GM23338 (cell line): ENCODE measurements at regions not wholly inside any gene's neighbourhood (a gene's known extent, or its start where the extent isn't known, plus 50 kb on each side); places are given as distances from the start of the nearest gene placed in this dataset.

ENCODE experiments used
- ATAC-seq: fragments of 200-7000 bp; cut with Tn5 transposase; 3 replicates; pipeline ENCODE4 v1.9.1; 2020
- DNase-seq: peaks from one replicate; pipeline ENCODE4 v3.0.0-alpha.2; 2015; ENCODE audit warnings: low spot score
- H2AFZ ChIP-seq: fragments of 200-600 bp; sonication (generic); 2 replicates; pipeline ENCODE4 v1.8.0; 2016; ENCODE audit warnings: antibody characterized with exemption, mild to moderate bottlenecking, moderate library complexity
- H3F3A ChIP-seq: fragments of 200-600 bp; sonication (generic); replicated peaks from 2 replicates; pipeline ENCODE4 v1.8.0; 2017; ENCODE audit warnings: antibody characterized with exemption, mixed run types, low read depth
- H3K27ac ChIP-seq: fragments of 200-600 bp; sonication (generic); 2 replicates; pipeline ENCODE4 v1.6.1; 2016; ENCODE audit warnings: low read depth
- H3K27me3 ChIP-seq: fragments of 200-600 bp; sonication (generic); 2 replicates; pipeline ENCODE4 v1.8.0; 2016; ENCODE audit warnings: mild to moderate bottlenecking, mixed run types, moderate library complexity; ENCODE audit not compliant: insufficient read depth
- H3K36me3 ChIP-seq: fragments of 200-600 bp; sonication (generic); 2 replicates; pipeline ENCODE4 v1.8.0; 2016; ENCODE audit warnings: mild to moderate bottlenecking; ENCODE audit not compliant: insufficient read depth
- H3K4me1 ChIP-seq: fragments of 200-600 bp; sonication (generic); 2 replicates; pipeline ENCODE4 v1.8.0; 2016; ENCODE audit warnings: mild to moderate bottlenecking, moderate library complexity; ENCODE audit not compliant: insufficient read depth
- H3K4me2 ChIP-seq: fragments of 200-600 bp; sonication (generic); 2 replicates; pipeline ENCODE4 v1.7.1; 2017; ENCODE audit warnings: mixed run types
- H3K4me3 ChIP-seq: fragments of 200-600 bp; sonication (generic); 2 replicates; pipeline ENCODE4 v1.6.1; 2016; ENCODE audit warnings: mixed run types
- H3K79me2 ChIP-seq: fragments of 200-600 bp; sonication (generic); replicated peaks from 2 replicates; pipeline ENCODE4 v1.8.0; 2017; ENCODE audit warnings: mild to moderate bottlenecking; ENCODE audit not compliant: insufficient read depth
- H3K9me2 ChIP-seq: fragments of 200-600 bp; sonication (generic); 2 replicates; pipeline ENCODE4 v1.8.0; 2017; ENCODE audit not compliant: insufficient read depth
- H4K20me1 ChIP-seq: fragments of 200-600 bp; sonication (generic); replicated peaks from 2 replicates; pipeline ENCODE4 v1.8.0; 2017; ENCODE audit warnings: mild to moderate bottlenecking; ENCODE audit not compliant: insufficient read depth
- H3K27ac Mint-ChIP-seq: 2 replicates; pipeline ENCODE4 v1.8.0; 2020; ENCODE audit warnings: inconsistent platforms, mild to moderate bottlenecking, moderate library complexity, mixed read lengths
- H3K27me3 Mint-ChIP-seq: 3 replicates; pipeline ENCODE4 v1.8.0; 2022; ENCODE audit warnings: low read depth, mild to moderate bottlenecking, moderate library complexity, mixed read lengths, inconsistent platforms; ENCODE audit not compliant: insufficient read depth, poor library complexity
- H3K36me3 Mint-ChIP-seq: 3 replicates; pipeline ENCODE4 v1.8.0; 2021; ENCODE audit warnings: low read depth, mild to moderate bottlenecking, inconsistent platforms, moderate library complexity, mixed read lengths
- H3K4me1 Mint-ChIP-seq: 3 replicates; pipeline ENCODE4 v1.8.0; 2020; ENCODE audit warnings: mild to moderate bottlenecking, inconsistent platforms, mixed read lengths
- H3K4me3 Mint-ChIP-seq: 3 replicates; pipeline ENCODE4 v1.8.0; 2021; ENCODE audit warnings: moderate library complexity, mild to moderate bottlenecking, inconsistent platforms, mixed read lengths
- H3K9me3 Mint-ChIP-seq: 3 replicates; pipeline ENCODE4 v1.8.0; 2020; ENCODE audit warnings: moderate library complexity, mild to moderate bottlenecking, inconsistent platforms, mixed read lengths
- CREB1 ChIP-seq: fragments of 250-450 bp; sonication (Bioruptor Pico); IDR thresholded peaks from 2 replicates; pipeline ENCODE4 v1.5.0; 2020; ENCODE audit warnings: low read depth, mild to moderate bottlenecking, moderate library complexity
- EZH2 ChIP-seq: fragments of 200-600 bp; sonication (generic); IDR thresholded peaks from one replicate; pipeline ENCODE4 v1.8.0; 2017; ENCODE audit warnings: antibody characterized with exemption, mild to moderate bottlenecking, low read depth; ENCODE audit not compliant: unreplicated experiment
- JUNB ChIP-seq: IDR thresholded peaks from one replicate; pipeline ENCODE4 v1.6.1; 2016; ENCODE audit warnings: antibody characterized with exemption; ENCODE audit not compliant: unreplicated experiment
- REST ChIP-seq: IDR thresholded peaks from one replicate; pipeline ENCODE4 v1.6.1; 2018; ENCODE audit warnings: antibody characterized with exemption; ENCODE audit not compliant: unreplicated experiment
- ZNF114 ChIP-seq: fragments of 250-450 bp; sonication (Bioruptor Pico); IDR thresholded peaks from 2 replicates; pipeline ENCODE4 v1.5.0; 2020; ENCODE audit warnings: mild to moderate bottlenecking, moderate library complexity
- TF ChIP-seq, protein P1 (sequence below): fragments of 250-450 bp; sonication (Bioruptor Pico); IDR thresholded peaks from 2 replicates; pipeline ENCODE4 v1.5.0; 2020; ENCODE audit warnings: mild to moderate bottlenecking, moderate library complexity

DNA sequence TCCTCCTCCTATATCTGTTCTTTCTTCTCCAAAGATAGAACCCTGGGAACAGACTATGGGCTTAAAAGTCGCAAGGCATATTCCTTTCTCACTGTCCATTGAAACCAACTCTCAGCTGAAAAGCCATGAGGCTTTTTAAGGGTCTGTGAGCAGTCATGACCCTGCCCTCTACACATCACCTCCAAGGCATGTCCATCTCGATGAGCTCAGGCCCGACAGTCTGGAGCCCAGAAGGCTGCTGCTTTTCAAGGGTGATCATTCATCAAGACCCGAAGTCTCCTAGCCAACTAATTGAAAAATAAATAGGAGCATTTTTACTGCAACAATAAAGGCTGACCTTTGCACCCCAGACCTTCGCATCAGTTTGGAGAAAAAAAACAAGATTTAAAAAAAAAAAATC, 378.8 kb upstream of the NRSN1 start (continued):
- TF ChIP-seq, protein P1, sequence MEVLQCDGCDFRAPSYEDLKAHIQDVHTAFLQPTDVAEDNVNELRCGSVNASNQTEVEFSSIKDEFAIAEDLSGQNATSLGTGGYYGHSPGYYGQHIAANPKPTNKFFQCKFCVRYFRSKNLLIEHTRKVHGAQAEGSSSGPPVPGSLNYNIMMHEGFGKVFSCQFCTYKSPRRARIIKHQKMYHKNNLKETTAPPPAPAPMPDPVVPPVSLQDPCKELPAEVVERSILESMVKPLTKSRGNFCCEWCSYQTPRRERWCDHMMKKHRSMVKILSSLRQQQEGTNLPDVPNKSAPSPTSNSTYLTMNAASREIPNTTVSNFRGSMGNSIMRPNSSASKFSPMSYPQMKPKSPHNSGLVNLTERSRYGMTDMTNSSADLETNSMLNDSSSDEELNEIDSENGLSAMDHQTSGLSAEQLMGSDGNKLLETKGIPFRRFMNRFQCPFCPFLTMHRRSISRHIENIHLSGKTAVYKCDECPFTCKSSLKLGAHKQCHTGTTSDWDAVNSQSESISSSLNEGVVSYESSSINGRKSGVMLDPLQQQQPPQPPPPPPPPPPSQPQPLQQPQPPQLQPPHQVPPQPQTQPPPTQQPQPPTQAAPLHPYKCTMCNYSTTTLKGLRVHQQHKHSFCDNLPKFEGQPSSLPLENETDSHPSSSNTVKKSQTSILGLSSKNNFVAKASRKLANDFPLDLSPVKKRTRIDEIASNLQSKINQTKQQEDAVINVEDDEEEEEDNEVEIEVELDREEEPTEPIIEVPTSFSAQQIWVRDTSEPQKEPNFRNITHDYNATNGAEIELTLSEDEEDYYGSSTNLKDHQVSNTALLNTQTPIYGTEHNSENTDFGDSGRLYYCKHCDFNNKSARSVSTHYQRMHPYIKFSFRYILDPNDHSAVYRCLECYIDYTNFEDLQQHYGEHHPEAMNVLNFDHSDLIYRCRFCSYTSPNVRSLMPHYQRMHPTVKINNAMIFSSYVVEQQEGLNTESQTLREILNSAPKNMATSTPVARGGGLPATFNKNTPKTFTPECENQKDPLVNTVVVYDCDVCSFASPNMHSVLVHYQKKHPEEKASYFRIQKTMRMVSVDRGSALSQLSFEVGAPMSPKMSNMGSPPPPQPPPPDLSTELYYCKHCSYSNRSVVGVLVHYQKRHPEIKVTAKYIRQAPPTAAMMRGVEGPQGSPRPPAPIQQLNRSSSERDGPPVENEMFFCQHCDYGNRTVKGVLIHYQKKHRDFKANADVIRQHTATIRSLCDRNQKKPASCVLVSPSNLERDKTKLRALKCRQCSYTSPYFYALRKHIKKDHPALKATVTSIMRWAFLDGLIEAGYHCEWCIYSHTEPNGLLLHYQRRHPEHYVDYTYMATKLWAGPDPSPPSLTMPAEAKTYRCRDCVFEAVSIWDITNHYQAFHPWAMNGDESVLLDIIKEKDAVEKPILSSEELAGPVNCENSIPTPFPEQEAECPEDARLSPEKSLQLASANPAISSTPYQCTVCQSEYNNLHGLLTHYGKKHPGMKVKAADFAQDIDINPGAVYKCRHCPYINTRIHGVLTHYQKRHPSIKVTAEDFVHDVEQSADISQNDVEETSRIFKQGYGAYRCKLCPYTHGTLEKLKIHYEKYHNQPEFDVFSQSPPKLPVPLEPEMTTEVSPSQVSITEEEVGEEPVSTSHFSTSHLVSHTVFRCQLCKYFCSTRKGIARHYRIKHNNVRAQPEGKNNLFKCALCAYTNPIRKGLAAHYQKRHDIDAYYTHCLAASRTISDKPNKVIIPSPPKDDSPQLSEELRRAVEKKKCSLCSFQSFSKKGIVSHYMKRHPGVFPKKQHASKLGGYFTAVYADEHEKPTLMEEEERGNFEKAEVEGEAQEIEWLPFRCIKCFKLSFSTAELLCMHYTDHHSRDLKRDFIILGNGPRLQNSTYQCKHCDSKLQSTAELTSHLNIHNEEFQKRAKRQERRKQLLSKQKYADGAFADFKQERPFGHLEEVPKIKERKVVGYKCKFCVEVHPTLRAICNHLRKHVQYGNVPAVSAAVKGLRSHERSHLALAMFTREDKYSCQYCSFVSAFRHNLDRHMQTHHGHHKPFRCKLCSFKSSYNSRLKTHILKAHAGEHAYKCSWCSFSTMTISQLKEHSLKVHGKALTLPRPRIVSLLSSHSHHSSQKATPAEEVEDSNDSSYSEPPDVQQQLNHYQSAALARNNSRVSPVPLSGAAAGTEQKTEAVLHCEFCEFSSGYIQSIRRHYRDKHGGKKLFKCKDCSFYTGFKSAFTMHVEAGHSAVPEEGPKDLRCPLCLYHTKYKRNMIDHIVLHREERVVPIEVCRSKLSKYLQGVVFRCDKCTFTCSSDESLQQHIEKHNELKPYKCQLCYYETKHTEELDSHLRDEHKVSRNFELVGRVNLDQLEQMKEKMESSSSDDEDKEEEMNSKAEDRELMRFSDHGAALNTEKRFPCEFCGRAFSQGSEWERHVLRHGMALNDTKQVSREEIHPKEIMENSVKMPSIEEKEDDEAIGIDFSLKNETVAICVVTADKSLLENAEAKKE (CRISPR knock-in tag) = no peak
- no peak for TF ChIP-seq ZNF114 (CRISPR knock-in tag)

- Histone ChIP-seq H3F3A (no peaks in the 10 kb centered on the region), H2AFZ (no peak overlapping the region), H3K4me2 (no peak overlapping the region), H4K20me1 (no peaks in the 10 kb centered on the region), H3K4me1 (no peaks in the 10 kb centered on the region), H3K79me2 (no peaks in the 10 kb centered on the region), H3K27me3 (no peaks in the 10 kb centered on the region), H3K36me3 (no peaks in the 10 kb centered on the region), H3K4me3 (no peak overlapping the region), H3K27ac (no peak overlapping the region), H3K9me2 (no peaks in the 10 kb centered on the region; the same call in 1 of the 2 replicates)
- H3K4me1 Mint-ChIP-seq = no peaks in the 10 kb centered on the region
- H3K27me3 Mint-ChIP-seq = peaks cover 3% of the 10 kb centered on the region
- H3K4me3 Mint-ChIP-seq = no peak overlapping the region
- no peak for ATAC-seq
- H3K27ac Mint-ChIP-seq = no peak overlapping the region
- no peak for DNase-seq
- no peaks in the 10 kb centered on the region; the same call in 2 of the 3 replicates for H3K36me3 Mint-ChIP-seq
- peaks cover 10% of the 10 kb centered on the region for H3K9me3 Mint-ChIP-seq
- no peak for TF ChIP-seq REST
- no peak for TF ChIP-seq JUNB
- TF ChIP-seq, protein P1 (CRISPR knock-in tag) = no peak
- TF ChIP-seq EZH2 = no peak
- TF ChIP-seq ZNF114 (CRISPR knock-in tag) = no peak
- no peak for TF ChIP-seq CREB1 (CRISPR knock-in tag)
Observed at GRCh38 chr6:23752414-23752813, 373.6 kb upstream of the NRSN1 start.
